HG03025 (cell line): ENCODE measurements at regions not wholly inside any gene's neighbourhood (a gene's known extent, or its start where the extent isn't known, plus 50 kb on each side); places are given as distances from the start of the nearest gene placed in this dataset.

Experiments used
- ATAC-seq: cut with Tn5 transposase; IDR thresholded peaks from one replicate; pipeline ENCODE4 v1.9.1; 2021; ENCODE audit warnings: mild to moderate bottlenecking, moderate library complexity; ENCODE audit not compliant: unreplicated experiment, low FRiP score

GRCh38 chr16:56140645-56141044, 50.6 kb upstream of the GNAO1 start:
- no peak for ATAC-seq

- ATAC-seq: no peak
Measured at GRCh38 chr16:56137269-56137668, 54.0 kb upstream of the GNAO1 start.

GRCh38 chr16:56136256-56136655, 55.0 kb upstream of the GNAO1 start:
- no peak for ATAC-seq

- ATAC-seq: no peak
Measured at GRCh38 chr16:56134790-56135189, 56.5 kb upstream of the GNAO1 start.

- ATAC-seq: no peak
Measured at GRCh38 chr16:56125922-56126321, 65.4 kb upstream of the GNAO1 start.

GRCh38 chr16:56122251-56122650, 69.0 kb upstream of the GNAO1 start:
- no peak for ATAC-seq

- no peak for ATAC-seq
Measured at GRCh38 chr16:56121156-56121500, 70.2 kb upstream of the GNAO1 start.

GRCh38 chr16:56120447-56121155, 70.7 kb upstream of the GNAO1 start:
- no peak for ATAC-seq

- no peak for ATAC-seq
Measured at GRCh38 chr16:56119133-56119532, 72.2 kb upstream of the GNAO1 start.

GRCh38 chr16:56116577-56116964, 74.7 kb upstream of the GNAO1 start:
- no peak for ATAC-seq

GRCh38 chr16:56115817-56116576, 75.3 kb upstream of the GNAO1 start:
- no peak for ATAC-seq

GRCh38 chr16:56113223-56113622, 78.1 kb upstream of the GNAO1 start:
- ATAC-seq: no peak

GRCh38 chr16:56111100-56111499, 80.2 kb upstream of the GNAO1 start:
- no peak for ATAC-seq

GRCh38 chr16:56109994-56110393, 81.3 kb upstream of the GNAO1 start:
- ATAC-seq: no peak

- ATAC-seq: no peak
Measured at GRCh38 chr16:56109205-56109604, 82.1 kb upstream of the GNAO1 start.

GRCh38 chr16:56108724-56109123, 82.6 kb upstream of the GNAO1 start:
- no peak for ATAC-seq

- ATAC-seq: no peak
Measured at GRCh38 chr16:56108056-56108471, 83.2 kb upstream of the GNAO1 start.

- ATAC-seq: no peak
Measured at GRCh38 chr16:56106527-56106926, 84.8 kb upstream of the GNAO1 start.

- no peak for ATAC-seq
Measured at GRCh38 chr16:56102906-56103305, 88.4 kb upstream of the GNAO1 start.

- no peak for ATAC-seq
Measured at GRCh38 chr16:56102183-56102686, 89.1 kb upstream of the GNAO1 start.

- no peak for ATAC-seq
Measured at GRCh38 chr16:56101480-56101879, 89.8 kb upstream of the GNAO1 start.

GRCh38 chr16:56097306-56097705, 94.0 kb upstream of the GNAO1 start:
- no peak for ATAC-seq
